T47D (cell line): ENCODE measurements at regions not wholly inside any gene's neighbourhood (a gene's known extent, or its start where the extent isn't known, plus 50 kb on each side); places are given as distances from the start of the nearest gene placed in this dataset.

Experiments used
- DNase-seq, 2 experiments: peaks; one replicate each; pipeline versions ENCODE4 v3.0.0 to v3.0.0-alpha.2; 2011 to 2012; ENCODE audit warnings: low read depth in 1 of 2, low spot score in 1 of 2
- JUND ChIP-seq: IDR thresholded peaks from 2 replicates; pipeline ENCODE4 v1.6.1; 2012; ENCODE audit warnings: low read depth
- in situ Hi-C: cut with HindIII; loops from 2 replicates; pipeline ENCODE4 v1.10.0; 2016; ENCODE audit warnings: low sequenced_read_pairs, low pct_unique_long_range_greater_than_20kb

GRCh38 chr4:11130195-11130970 is 298.3 kb downstream of the HS3ST1 start:
- no peak for TF ChIP-seq JUND
- in situ Hi-C loops: no loop called here
- no peak for DNase-seq

- DNase-seq: no peak
- no peak for TF ChIP-seq JUND
- in situ Hi-C loops: no loop called here
Observed at GRCh38 chr4:11120435-11120834, 308.3 kb downstream of the HS3ST1 start.

- in situ Hi-C loops: no loop called here
Observed at GRCh38 chr4:11119474-11119873, 309.2 kb downstream of the HS3ST1 start.

GRCh38 chr4:11118513-11118912 is 310.2 kb downstream of the HS3ST1 start:
- in situ Hi-C loops: no loop called here
- TF ChIP-seq JUND: no peak

More at GRCh38 chr4:11119474-11119873, 309.2 kb downstream of the HS3ST1 start:
- TF ChIP-seq JUND: no peak
- no peak for DNase-seq

GRCh38 chr4:11116940-11117339 is 311.8 kb downstream of the HS3ST1 start:
- no peak for TF ChIP-seq JUND
- no peak for DNase-seq
- in situ Hi-C loops: no loop called here

More at GRCh38 chr4:11118513-11118912, 310.2 kb downstream of the HS3ST1 start:
- DNase-seq: no peak

- TF ChIP-seq JUND: no peak
- in situ Hi-C loops: no loop called here
- DNase-seq: no peak
Observed at GRCh38 chr4:11111876-11112275, 316.8 kb downstream of the HS3ST1 start.

GRCh38 chr4:11111370-11111769 is 317.3 kb downstream of the HS3ST1 start:
- no peak for DNase-seq
- TF ChIP-seq JUND: no peak
- in situ Hi-C loops: no loop called here

GRCh38 chr4:11106759-11107158 is 321.9 kb downstream of the HS3ST1 start:
- no peak for DNase-seq
- TF ChIP-seq JUND: no peak
- in situ Hi-C loops: no loop called here

- DNase-seq: no peak
- no peak for TF ChIP-seq JUND
- in situ Hi-C loops: no loop called here
Observed at GRCh38 chr4:11106190-11106589, 322.5 kb downstream of the HS3ST1 start.

GRCh38 chr4:11105715-11106114 is 323.0 kb downstream of the HS3ST1 start:
- in situ Hi-C loops: no loop called here
- DNase-seq: no peak
- no peak for TF ChIP-seq JUND

- TF ChIP-seq JUND: no peak
- no peak for DNase-seq
- in situ Hi-C loops: no loop called here
Observed at GRCh38 chr4:11098461-11098860, 330.2 kb downstream of the HS3ST1 start.

GRCh38 chr4:11097725-11098124 is 331.0 kb downstream of the HS3ST1 start:
- no peak for TF ChIP-seq JUND
- no peak for DNase-seq
- in situ Hi-C loops: no loop called here

- in situ Hi-C loops: no loop called here
- no peak for DNase-seq
- no peak for TF ChIP-seq JUND
Observed at GRCh38 chr4:11081006-11081405, 347.7 kb downstream of the HS3ST1 start.

- TF ChIP-seq JUND: no peak
- no peak for DNase-seq
- in situ Hi-C loops: no loop called here
Observed at GRCh38 chr4:11079171-11079570, 349.5 kb downstream of the HS3ST1 start.
